ENCODE measurements at regions not wholly inside any gene's neighbourhood (a gene's known extent, or its start where the extent isn't known, plus 50 kb on each side); places are given as distances from the start of the nearest gene placed in this dataset.

DNA sequence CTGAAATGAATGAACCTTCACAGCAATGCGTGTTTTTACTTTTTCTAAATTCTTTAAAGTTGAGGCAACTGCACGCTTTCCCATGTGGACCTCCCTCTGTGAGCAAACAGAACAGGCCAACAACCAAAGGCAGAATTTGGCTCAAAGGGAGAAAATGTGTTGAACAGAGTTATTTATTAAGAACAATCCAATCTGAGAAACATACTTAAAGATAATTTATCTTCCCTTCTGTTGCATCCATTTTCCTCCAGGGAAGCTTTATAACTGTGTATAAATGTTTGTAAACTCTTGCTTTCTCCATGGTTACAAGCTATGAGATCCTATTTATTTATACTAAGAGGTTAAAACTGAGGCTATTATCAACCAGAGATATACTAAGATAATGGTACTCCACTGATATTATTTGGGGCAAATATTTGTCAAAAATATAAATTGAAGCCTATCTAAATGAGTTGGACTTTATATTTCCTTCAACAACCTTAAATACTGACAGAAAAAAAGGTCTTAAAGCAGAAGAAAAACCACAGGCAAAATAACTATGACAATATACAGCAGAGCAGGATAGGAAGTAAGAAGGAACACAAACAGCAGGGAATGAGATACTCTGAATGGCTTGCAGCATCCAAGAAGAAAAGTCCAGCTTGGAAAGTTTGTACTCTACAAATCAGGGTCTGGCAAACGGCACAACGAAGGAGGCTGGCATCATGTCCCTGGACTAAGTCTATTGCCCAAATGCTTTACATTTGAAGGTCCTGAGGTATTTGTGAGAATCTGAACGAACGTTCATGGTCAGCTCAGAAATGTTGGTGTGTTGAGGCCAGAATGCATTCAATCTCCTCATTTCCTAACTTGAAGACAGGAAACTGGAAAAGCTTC is 663.2 kb upstream of the INTU start:
- no peak overlapping the region for H3K4me2 ChIP-seq (ENCODE audit: low read depth, low read length)
- ChIA-PET POLR2A (no interaction called here), CTCF (ENCODE audit: low intra/inter-chr PET ratio, low total read pairs) (no interaction called here)
- FAIRE-seq = no peak
- no peaks in the 10 kb centered on the region for H3K36me3 ChIP-seq (replicated peaks in 1 of 2; ENCODE audit: control insufficient read depth in 1 of 2, insufficient read depth in 2 of 2, low read length in 2 of 2)
- H3K4me1 ChIP-seq (ENCODE audit: insufficient read depth, low read length) = no peaks in the 10 kb centered on the region
- no peaks in the 10 kb centered on the region for H3K9me3 ChIP-seq (ENCODE audit: low read length)
- BruUV-seq (replicated peaks) = no TSS peak
- ATAC-seq = no peak
- in situ Hi-C loops (cut with HindIII; ENCODE audit: extremely low pct_ligation_motif_present, low pct_unique_long_range_greater_than_20kb) = no loop called here
- H2AFZ ChIP-seq (ENCODE audit: low read length) = no peak overlapping the region
- H3K79me2 ChIP-seq (ENCODE audit: insufficient read depth, low read length) = no peaks in the 10 kb centered on the region
- no peak overlapping the region for H3K9ac ChIP-seq (ENCODE audit: insufficient read depth, low read depth, low read length)
- no peak for DNase-seq (ENCODE audit: low spot score)
- H4K20me1 ChIP-seq (ENCODE audit: insufficient read depth, low read length) = no peaks in the 10 kb centered on the region
- no peak for TF ChIP-seq ZNF562 (CRISPR knock-in tag; IDR thresholded peaks at IDR 0.05; ENCODE audit: borderline replicate concordance)
- WGBS (ENCODE audit: low lambda C conversion rate) = 19% methylated on average over 6 of the region's 6 CpGs
- no peak overlapping the region for H3K4me3 ChIP-seq (replicated peaks in 1 of 3; ENCODE audit: insufficient read depth in 1 of 3, low read depth in 2 of 3, low read length in 3 of 3)
- intact Hi-C loops (cut with micrococcal nuclease; ENCODE audit: unreplicated experiment) = no loop called here
- no peak overlapping the region for H3K27ac ChIP-seq (ENCODE audit: extremely low read length, insufficient read depth, low read length)
- no peaks in the 10 kb centered on the region for H3K27me3 ChIP-seq (ENCODE audit: control insufficient read depth in 1 of 2, insufficient read depth in 2 of 2, low read length in 2 of 2)

GRCh38 chr4:126973201-126973600 is 659.6 kb upstream of the INTU start:
- Histone ChIP-seq H2AFZ (ENCODE audit: low read length) (no peak overlapping the region), H3K27me3 (ENCODE audit: control insufficient read depth in 1 of 2, insufficient read depth in 2 of 2, low read length in 2 of 2) (no peaks in the 10 kb centered on the region), H3K4me3 (replicated peaks in 1 of 3; ENCODE audit: insufficient read depth in 1 of 3, low read depth in 2 of 3, low read length in 3 of 3) (no peak overlapping the region), H3K9me3 (ENCODE audit: low read length) (no peaks in the 10 kb centered on the region), H4K20me1 (ENCODE audit: insufficient read depth, low read length) (no peaks in the 10 kb centered on the region), H3K4me2 (ENCODE audit: low read depth, low read length) (no peak overlapping the region), H3K27ac (ENCODE audit: extremely low read length, insufficient read depth, low read length) (no peak overlapping the region), H3K36me3 (replicated peaks in 1 of 2; ENCODE audit: control insufficient read depth in 1 of 2, insufficient read depth in 2 of 2, low read length in 2 of 2) (no peaks in the 10 kb centered on the region), H3K9ac (ENCODE audit: insufficient read depth, low read depth, low read length) (no peak overlapping the region), H3K4me1 (ENCODE audit: insufficient read depth, low read length) (no peaks in the 10 kb centered on the region), H3K79me2 (ENCODE audit: insufficient read depth, low read length) (no peaks in the 10 kb centered on the region)
- no peak for FAIRE-seq
- 0% methylated on average over 1 of the region's 1 CpG for WGBS (ENCODE audit: low lambda C conversion rate)
- in situ Hi-C loops (cut with HindIII; ENCODE audit: extremely low pct_ligation_motif_present, low pct_unique_long_range_greater_than_20kb) = no loop called here
- intact Hi-C loops (cut with micrococcal nuclease; ENCODE audit: unreplicated experiment) = no loop called here
- no peak for DNase-seq (ENCODE audit: low spot score)
- ATAC-seq = no peak
- CTCF ChIA-PET (ENCODE audit: low intra/inter-chr PET ratio, low total read pairs) = no interaction called here
- no TSS peak for BruUV-seq (replicated peaks)
- POLR2A ChIA-PET = no interaction called here
- TF ChIP-seq ETV6 (CRISPR knock-in tag; conservative IDR thresholded peaks at IDR 0.05) (no peak), TAF1 (CRISPR knock-in tag; IDR thresholded peaks at IDR 0.05) (no peak), ISX (CRISPR knock-in tag; conservative IDR thresholded peaks at IDR 0.05) (no peak)
